Esophagus (tissue), 2 donors: ENCODE measurements at regions not wholly inside any gene's neighbourhood (a gene's known extent, or its start where the extent isn't known, plus 50 kb on each side); places are given as distances from the start of the nearest gene placed in this dataset.

Source experiments
- H3K27ac ChIP-seq, 2 donors: one replicate each; pipeline ENCODE4 v1.5.1; 2013; ENCODE audit warnings: low read depth in 2 of 2, mild to moderate bottlenecking in 2 of 2, inconsistent platforms in 1 of 2, low read length in 1 of 2, moderate library complexity in 1 of 2
- H3K27me3 ChIP-seq, 2 donors: one replicate each; pipeline ENCODE4 v1.6.1; 2013; ENCODE audit warnings: low read length in 2 of 2, control low read depth in 1 of 2, mild to moderate bottlenecking in 1 of 2; ENCODE audit not compliant: insufficient read depth in 2 of 2, control insufficient read depth in 1 of 2
- H3K36me3 ChIP-seq, 2 donors: one replicate each; pipeline ENCODE4 v1.6.1; 2013; ENCODE audit warnings: low read length in 1 of 2; ENCODE audit not compliant: control insufficient read depth in 2 of 2, insufficient read depth in 2 of 2
- H3K4me1 ChIP-seq, 2 donors: one replicate each; pipeline ENCODE4 v1.6.1; 2013; ENCODE audit warnings: low read length in 1 of 2; ENCODE audit not compliant: control insufficient read depth in 2 of 2, insufficient read depth in 2 of 2
- H3K4me3 ChIP-seq, 2 donors: one replicate each; pipeline ENCODE4 v1.5.1; 2013; ENCODE audit warnings: low read length in 2 of 2, mild to moderate bottlenecking in 2 of 2, low read depth in 1 of 2, moderate library complexity in 1 of 2
- H3K9me3 ChIP-seq, 2 donors: one replicate each; pipeline ENCODE4 v1.6.1; 2013; ENCODE audit warnings: mild to moderate bottlenecking in 2 of 2, low read depth in 1 of 2, low read length in 1 of 2, moderate library complexity in 1 of 2; ENCODE audit not compliant: control insufficient read depth in 2 of 2, insufficient read depth in 1 of 2
- WGBS, 2 donors: extraction: QIAGEN DNeasy Blood & Tissue Kit; methylation state at CpG; one replicate each; pipeline ENCODE4 v1.1.7; 2013; 5-methylcytosine and 5-hydroxymethylcytosine counted together
- donor health status: healthy with polysubstance abuse.
- donor health status: Bipolar disorder and iron deficiency.

DNA sequence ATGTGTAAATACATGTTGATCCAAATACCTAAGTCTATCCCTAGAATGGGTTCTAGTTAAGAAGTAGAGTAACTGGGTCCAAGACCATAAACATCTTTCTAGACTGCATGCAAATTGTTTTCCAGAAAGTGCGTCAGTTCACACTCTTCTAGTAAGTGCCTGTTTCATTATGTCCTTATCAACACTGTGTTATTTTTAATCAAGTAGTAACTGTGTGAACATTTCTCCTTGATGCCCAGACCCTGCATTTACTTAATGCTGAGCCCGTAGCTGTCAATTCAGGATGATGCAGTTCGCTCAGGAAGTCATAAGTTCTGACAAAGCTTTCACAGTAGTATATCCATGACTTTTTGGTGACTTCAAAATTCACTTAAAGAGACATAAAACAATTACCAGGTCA, 374.8 kb downstream of the OTUD1 start:
- Histone ChIP-seq H3K27ac (no peak overlapping the region), H3K4me3 (no peak overlapping the region), H3K36me3 (no peaks in the 10 kb centered on the region), H3K9me3 (no peaks in the 10 kb centered on the region), H3K27me3 (no peaks in the 10 kb centered on the region), H3K4me1 (no peaks in the 10 kb centered on the region)
- WGBS, 2 donors, result 80 to 83% methylated on average over 3 of the region's 3 CpGs

DNA sequence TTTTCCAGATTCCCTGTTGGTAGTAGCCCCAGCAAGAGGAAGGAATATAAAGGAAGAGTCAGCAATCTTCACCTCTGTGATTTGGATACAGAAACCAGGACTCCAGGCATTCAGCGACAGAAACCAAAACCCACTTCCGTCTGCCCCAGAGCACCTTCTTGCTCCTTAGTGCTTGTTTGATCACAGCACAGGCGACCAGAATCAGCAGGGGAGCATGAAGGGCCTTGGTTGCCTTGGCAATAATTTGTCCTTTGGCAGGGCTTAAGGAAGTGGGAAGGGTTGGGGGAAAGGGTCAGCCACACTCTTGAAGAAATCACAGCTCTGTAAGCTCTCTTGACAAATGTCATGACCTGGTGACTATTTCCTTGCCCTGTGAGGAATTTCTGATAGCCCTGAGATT, 379.6 kb downstream of the OTUD1 start:
- no peak overlapping the region for H3K4me3 ChIP-seq
- no peak overlapping the region for H3K27ac ChIP-seq
- 43 to 45% methylated on average over 3 of the region's 3 CpGs for WGBS, 2 donors
- H3K36me3 ChIP-seq, result no peaks in the 10 kb centered on the region
- H3K4me1 ChIP-seq, result peaks cover 0 to 2% of the 10 kb centered on the region in 2 donors
- no peaks in the 10 kb centered on the region for H3K27me3 ChIP-seq
- peaks cover 0 to 3% of the 10 kb centered on the region in 2 donors for H3K9me3 ChIP-seq

DNA sequence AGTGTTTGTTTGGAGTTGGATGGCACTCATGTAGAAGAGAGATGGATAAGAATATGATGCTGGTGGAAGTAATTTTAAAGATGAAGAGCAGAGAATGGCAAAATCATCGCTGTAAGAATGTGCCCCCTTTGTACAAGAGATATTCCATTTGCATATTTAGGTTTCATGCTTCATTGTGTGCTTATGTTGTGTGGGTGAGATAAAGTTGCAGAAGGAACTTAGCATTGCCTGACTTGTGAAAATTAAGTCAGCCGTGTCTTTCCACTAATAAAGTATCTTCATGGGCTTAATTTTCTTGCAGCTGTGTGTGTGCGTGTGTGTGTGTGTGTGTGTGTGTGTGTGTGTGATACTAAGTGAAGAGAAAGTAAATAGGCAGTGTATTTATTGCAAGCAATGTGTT, 381.9 kb downstream of the OTUD1 start:
- peaks cover 0 to 3% of the 10 kb centered on the region in 2 donors for H3K9me3 ChIP-seq
- WGBS, 2 donors, result 68 to 83% methylated on average over 3 of the region's 3 CpGs
- H3K27me3 ChIP-seq, result no peaks in the 10 kb centered on the region
- H3K36me3 ChIP-seq, result no peaks in the 10 kb centered on the region
- H3K4me3 ChIP-seq, result no peak overlapping the region
- peaks cover 0 to 2% of the 10 kb centered on the region in 2 donors for H3K4me1 ChIP-seq
- H3K27ac ChIP-seq, result no peak overlapping the region

DNA sequence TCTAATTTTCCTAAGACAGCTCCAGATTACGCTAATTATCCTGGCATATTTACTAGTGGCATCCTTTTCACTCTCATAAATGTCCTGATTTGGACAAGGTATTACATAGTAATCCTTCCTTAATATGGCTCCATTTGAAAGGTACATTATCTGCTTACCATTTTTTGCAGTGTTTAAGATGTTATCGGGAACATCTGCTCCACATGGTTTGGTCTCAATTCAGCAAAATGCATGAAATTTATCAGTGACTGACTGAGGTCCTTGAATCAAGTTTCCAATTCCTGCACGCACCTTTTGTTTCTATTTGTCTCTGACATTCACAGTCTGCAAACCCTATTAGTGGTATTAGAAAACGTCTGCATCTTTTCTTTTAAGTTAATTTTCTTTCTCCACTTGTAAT, 384.1 kb upstream of the KIAA1217 start:
- H3K36me3 ChIP-seq, result no peaks in the 10 kb centered on the region
- peaks cover 0 to 3% of the 10 kb centered on the region in 2 donors for H3K9me3 ChIP-seq
- peaks cover 0 to 4% of the 10 kb centered on the region in 2 donors for H3K27me3 ChIP-seq
- H3K27ac ChIP-seq, result no peak overlapping the region
- H3K4me3 ChIP-seq, result no peak overlapping the region
- peaks cover 0 to 2% of the 10 kb centered on the region in 2 donors for H3K4me1 ChIP-seq
- 73 to 83% methylated on average over 4 of the region's 4 CpGs for WGBS, 2 donors

DNA sequence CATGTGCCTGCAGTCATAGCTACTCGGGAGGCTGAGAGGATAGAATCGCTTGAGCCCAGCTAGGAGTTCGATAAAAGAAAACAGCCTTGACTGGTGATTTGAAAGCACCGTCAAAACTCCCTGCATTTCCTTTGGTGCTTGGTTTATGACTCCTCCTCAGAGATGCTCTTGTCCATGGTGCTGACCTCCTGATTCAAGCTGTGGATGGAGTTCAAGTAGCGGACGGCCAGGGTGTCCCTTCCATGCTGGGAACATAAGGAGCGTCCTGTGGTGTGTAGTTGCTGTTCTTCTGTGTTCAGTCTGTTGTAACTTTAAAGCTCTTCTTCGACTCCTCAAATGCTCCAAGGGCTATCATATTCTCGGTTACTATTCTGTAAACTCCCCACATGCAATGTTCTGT, 382.5 kb upstream of the KIAA1217 start:
- Histone ChIP-seq H3K4me3 (no peak overlapping the region), H3K36me3 (no peaks in the 10 kb centered on the region), H3K4me1 (peaks cover 0 to 2% of the 10 kb centered on the region in 2 donors), H3K27ac (no peak overlapping the region), H3K27me3 (peaks cover 0 to 4% of the 10 kb centered on the region in 2 donors), H3K9me3 (peaks cover 0 to 3% of the 10 kb centered on the region in 2 donors)
- 31 to 37% methylated on average over 9 of the region's 9 CpGs for WGBS, 2 donors

DNA sequence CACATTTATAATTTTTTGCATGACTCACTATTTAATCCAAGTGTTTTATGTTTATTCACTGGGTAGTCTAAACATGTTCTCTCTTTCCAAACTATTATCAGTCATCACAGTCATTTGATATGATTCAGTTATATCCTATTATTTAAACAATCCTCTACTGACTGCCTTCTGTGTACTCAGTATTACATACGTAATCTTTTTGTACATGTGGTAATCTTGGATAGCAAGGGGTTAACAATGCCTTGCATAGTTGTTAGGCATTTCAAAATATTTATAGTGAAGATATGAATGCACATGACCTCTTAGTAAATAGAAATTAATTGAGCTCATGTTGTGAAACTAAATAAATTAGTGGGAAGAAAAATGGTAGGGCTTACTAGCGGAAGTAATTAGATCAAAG, 379.4 kb upstream of the KIAA1217 start:
- 37 to 51% methylated on average over 2 of the region's 2 CpGs for WGBS, 2 donors
- H3K36me3 ChIP-seq, result no peaks in the 10 kb centered on the region
- H3K27ac ChIP-seq, result no peak overlapping the region
- H3K4me3 ChIP-seq, result no peak overlapping the region
- H3K27me3 ChIP-seq, result peaks cover 0 to 4% of the 10 kb centered on the region in 2 donors
- H3K9me3 ChIP-seq, result no peaks in the 10 kb centered on the region
- no peaks in the 10 kb centered on the region for H3K4me1 ChIP-seq

DNA sequence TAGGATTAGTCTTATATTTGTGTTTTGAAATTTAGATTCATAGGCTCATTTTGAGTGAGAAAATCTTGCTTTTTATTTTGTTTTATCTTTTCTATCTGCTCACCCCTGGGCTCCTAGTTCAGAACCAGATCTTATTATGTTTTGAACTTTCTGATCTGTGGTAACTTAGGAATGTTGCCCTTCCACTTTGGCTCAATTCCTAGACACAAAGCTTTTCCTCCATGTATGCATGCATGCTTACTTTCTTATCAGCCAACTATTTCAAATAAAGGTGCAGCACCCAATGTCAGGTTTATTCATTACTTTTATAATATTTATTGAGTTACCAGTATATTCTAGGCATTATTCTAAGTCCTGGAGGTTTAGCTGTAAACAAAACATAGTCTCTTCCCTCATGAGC, 374.8 kb upstream of the KIAA1217 start:
- H3K27me3 ChIP-seq, result no peaks in the 10 kb centered on the region
- no peaks in the 10 kb centered on the region for H3K4me1 ChIP-seq
- H3K36me3 ChIP-seq, result no peaks in the 10 kb centered on the region
- no peak overlapping the region for H3K27ac ChIP-seq
- no peak overlapping the region for H3K4me3 ChIP-seq
- H3K9me3 ChIP-seq, result no peaks in the 10 kb centered on the region

DNA sequence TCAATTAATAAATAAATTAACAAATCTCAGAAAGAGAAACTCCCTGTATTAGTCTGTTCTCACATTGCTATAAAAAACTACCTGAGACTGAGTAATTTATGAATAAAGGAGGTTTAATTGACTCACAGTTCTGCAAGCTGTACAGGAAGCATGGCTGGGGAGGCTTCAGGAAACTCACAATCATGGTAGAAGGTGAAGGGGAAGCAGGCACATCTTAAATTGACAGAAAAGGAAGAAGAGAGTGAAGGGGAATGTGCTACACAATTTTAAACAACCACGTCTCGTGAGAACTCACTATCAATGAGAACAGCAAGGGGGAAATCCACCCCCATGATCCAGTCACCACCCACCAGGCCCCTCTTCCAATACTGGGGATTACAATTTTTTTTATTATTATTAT, 358.3 kb upstream of the KIAA1217 start:
- H3K27ac ChIP-seq, result no peak overlapping the region
- WGBS, 2 donors, result 71 to 72% methylated on average over 2 of the region's 2 CpGs

DNA sequence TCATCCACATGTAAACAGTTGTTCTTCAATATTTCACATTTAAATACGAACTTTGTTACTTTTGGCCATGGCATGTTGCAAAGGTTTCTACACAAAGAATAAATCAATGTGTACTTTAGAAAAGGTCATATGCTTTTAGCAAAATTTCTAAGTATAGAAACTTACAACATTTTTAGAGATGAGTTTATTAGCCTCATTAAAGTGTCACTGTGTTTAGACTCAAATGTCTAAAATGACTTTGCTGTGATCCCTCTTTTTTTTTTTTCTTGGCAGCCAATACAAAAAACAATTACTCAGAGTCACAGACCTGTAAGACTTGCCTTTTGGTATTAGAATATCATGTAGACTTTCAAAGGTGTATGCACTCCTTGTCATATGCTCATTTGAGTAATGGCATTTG, 349.3 kb upstream of the KIAA1217 start:
- Histone ChIP-seq H3K9me3 (no peaks in the 10 kb centered on the region), H3K27ac (no peak overlapping the region)
- WGBS, 2 donors, result 55 to 75% methylated on average over 1 of the region's 1 CpG

More for the DNA sequence above, 358.3 kb upstream of the KIAA1217 start:
- no peaks in the 10 kb centered on the region for H3K36me3 ChIP-seq
- H3K9me3 ChIP-seq, result no peaks in the 10 kb centered on the region
- H3K4me1 ChIP-seq, result no peaks in the 10 kb centered on the region
- no peaks in the 10 kb centered on the region for H3K27me3 ChIP-seq
- no peak overlapping the region for H3K4me3 ChIP-seq

DNA sequence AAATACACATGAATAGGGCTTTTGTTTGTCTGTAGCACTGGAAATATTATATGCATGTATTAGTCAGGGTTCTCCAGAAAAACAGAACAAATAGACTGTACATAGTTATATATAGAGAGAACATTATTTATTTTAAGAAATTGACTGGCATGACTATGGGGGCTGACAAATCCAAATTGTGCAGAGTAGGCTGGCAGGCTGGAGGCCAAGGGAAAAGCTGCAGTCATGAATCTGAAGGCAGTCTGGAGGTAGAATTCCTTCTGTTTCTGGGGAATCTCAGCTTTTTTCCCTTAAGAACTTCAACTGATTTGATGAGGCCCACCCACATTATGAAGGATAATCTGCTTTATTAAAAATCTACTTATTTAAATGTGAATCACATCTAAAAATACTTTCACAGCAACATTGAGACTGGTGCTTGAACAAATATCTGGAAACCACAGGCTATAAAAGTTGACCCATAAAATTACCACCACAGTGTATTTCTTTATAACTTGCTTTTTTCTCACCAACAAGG, 344.2 kb upstream of the KIAA1217 start:
- no peaks in the 10 kb centered on the region for H3K4me1 ChIP-seq
- H3K9me3 ChIP-seq, result peaks cover 0 to 2% of the 10 kb centered on the region in 2 donors
- H3K4me3 ChIP-seq, result no peak overlapping the region
- no peaks in the 10 kb centered on the region for H3K36me3 ChIP-seq
- no peaks in the 10 kb centered on the region for H3K27me3 ChIP-seq
- no peak overlapping the region for H3K27ac ChIP-seq

More for the DNA sequence above, 349.3 kb upstream of the KIAA1217 start:
- Histone ChIP-seq H3K4me1 (no peaks in the 10 kb centered on the region), H3K4me3 (no peak overlapping the region), H3K36me3 (no peaks in the 10 kb centered on the region), H3K27me3 (no peaks in the 10 kb centered on the region)
